HL-60 (cell line): ENCODE measurements at regions not wholly inside any gene's neighbourhood (a gene's known extent, or its start where the extent isn't known, plus 50 kb on each side); places are given as distances from the start of the nearest gene placed in this dataset.
"Not testable (repeated sequence)": the region's sequence is repeated elsewhere in the genome, so short reads cannot be mapped to it uniquely, and the experiment has no call there.

Experiments
- DNase-seq, 2 experiments: peaks; one replicate each; pipeline ENCODE4 v3.0.0-alpha.2; 2010 to 2020; ENCODE audit warnings: low read depth in 1 of 2, low spot score in 1 of 2
- H3K27ac ChIP-seq: fragments of 250-450 bp; sonication (Bioruptor Pico); replicated peaks from 2 replicates; pipeline ENCODE4 v1.5.1; 2020; ENCODE audit warnings: mild to moderate bottlenecking, moderate library complexity
- H3K27me3 ChIP-seq: fragments of 250-450 bp; sonication (Bioruptor Pico); 2 replicates; pipeline ENCODE4 v1.5.1; 2021; ENCODE audit warnings: mild to moderate bottlenecking, moderate library complexity; ENCODE audit not compliant: insufficient read depth, poor library complexity, severe bottlenecking
- H3K4me3 ChIP-seq: replicated peaks from 2 replicates; pipeline ENCODE4 v1.5.1; 2011; ENCODE audit warnings: mild to moderate bottlenecking, control low read depth, low read length; ENCODE audit not compliant: insufficient read depth
- GABPA ChIP-seq: IDR thresholded peaks from 2 replicates; pipeline ENCODE4 v1.6.1; 2012; ENCODE audit warnings: low read depth
- POLR2AphosphoS5 ChIP-seq: IDR thresholded peaks from 2 replicates; pipeline ENCODE4 v1.6.1; 2012; ENCODE audit warnings: low read depth
- SPI1 ChIP-seq: IDR thresholded peaks from 2 replicates; pipeline ENCODE4 v1.6.1; 2012; ENCODE audit warnings: low read depth, mild to moderate bottlenecking, borderline replicate concordance
- TF ChIP-seq, protein P1 (sequence below): IDR thresholded peaks from one replicate; pipeline ENCODE4 v1.5.1; 2011; ENCODE audit warnings: low read length, control low read depth, inconsistent platforms; ENCODE audit not compliant: insufficient read depth
- TF ChIP-seq, protein P2 (sequence below): IDR thresholded peaks from 2 replicates; pipeline ENCODE4 v1.6.1; 2012; ENCODE audit warnings: low read depth; ENCODE audit not compliant: insufficient replicate concordance

DNA sequence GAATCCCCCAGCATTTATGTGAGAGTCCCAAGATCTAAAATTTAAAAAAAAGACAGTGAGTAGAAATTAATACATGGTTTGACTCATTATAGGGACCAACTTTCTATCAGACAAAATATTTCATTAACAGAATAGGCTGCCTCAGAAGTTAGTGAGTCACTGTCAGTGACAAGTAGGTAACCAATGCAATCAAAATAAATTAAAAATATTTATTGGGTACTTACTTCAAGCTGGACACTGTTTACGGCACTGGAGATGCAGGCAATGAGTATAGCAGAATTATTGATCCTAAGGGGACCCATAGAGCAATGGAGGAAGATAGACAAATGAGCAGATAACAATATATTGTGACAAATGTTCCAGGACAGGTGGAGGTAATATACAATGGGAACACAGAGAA lies 135.6 kb upstream of the BCL6 start:
- Histone ChIP-seq H3K27ac (no peak overlapping the region), H3K4me3 (no peak overlapping the region), H3K27me3 (no peaks in the 10 kb centered on the region)
- no peak for DNase-seq
- TF ChIP-seq, protein P1, sequence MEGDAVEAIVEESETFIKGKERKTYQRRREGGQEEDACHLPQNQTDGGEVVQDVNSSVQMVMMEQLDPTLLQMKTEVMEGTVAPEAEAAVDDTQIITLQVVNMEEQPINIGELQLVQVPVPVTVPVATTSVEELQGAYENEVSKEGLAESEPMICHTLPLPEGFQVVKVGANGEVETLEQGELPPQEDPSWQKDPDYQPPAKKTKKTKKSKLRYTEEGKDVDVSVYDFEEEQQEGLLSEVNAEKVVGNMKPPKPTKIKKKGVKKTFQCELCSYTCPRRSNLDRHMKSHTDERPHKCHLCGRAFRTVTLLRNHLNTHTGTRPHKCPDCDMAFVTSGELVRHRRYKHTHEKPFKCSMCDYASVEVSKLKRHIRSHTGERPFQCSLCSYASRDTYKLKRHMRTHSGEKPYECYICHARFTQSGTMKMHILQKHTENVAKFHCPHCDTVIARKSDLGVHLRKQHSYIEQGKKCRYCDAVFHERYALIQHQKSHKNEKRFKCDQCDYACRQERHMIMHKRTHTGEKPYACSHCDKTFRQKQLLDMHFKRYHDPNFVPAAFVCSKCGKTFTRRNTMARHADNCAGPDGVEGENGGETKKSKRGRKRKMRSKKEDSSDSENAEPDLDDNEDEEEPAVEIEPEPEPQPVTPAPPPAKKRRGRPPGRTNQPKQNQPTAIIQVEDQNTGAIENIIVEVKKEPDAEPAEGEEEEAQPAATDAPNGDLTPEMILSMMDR: no peak
- TF ChIP-seq GABPA: no peak
- TF ChIP-seq, protein P2, sequence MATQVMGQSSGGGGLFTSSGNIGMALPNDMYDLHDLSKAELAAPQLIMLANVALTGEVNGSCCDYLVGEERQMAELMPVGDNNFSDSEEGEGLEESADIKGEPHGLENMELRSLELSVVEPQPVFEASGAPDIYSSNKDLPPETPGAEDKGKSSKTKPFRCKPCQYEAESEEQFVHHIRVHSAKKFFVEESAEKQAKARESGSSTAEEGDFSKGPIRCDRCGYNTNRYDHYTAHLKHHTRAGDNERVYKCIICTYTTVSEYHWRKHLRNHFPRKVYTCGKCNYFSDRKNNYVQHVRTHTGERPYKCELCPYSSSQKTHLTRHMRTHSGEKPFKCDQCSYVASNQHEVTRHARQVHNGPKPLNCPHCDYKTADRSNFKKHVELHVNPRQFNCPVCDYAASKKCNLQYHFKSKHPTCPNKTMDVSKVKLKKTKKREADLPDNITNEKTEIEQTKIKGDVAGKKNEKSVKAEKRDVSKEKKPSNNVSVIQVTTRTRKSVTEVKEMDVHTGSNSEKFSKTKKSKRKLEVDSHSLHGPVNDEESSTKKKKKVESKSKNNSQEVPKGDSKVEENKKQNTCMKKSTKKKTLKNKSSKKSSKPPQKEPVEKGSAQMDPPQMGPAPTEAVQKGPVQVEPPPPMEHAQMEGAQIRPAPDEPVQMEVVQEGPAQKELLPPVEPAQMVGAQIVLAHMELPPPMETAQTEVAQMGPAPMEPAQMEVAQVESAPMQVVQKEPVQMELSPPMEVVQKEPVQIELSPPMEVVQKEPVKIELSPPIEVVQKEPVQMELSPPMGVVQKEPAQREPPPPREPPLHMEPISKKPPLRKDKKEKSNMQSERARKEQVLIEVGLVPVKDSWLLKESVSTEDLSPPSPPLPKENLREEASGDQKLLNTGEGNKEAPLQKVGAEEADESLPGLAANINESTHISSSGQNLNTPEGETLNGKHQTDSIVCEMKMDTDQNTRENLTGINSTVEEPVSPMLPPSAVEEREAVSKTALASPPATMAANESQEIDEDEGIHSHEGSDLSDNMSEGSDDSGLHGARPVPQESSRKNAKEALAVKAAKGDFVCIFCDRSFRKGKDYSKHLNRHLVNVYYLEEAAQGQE: no peak
- no peak for TF ChIP-seq SPI1
- no peak for TF ChIP-seq POLR2AphosphoS5

DNA sequence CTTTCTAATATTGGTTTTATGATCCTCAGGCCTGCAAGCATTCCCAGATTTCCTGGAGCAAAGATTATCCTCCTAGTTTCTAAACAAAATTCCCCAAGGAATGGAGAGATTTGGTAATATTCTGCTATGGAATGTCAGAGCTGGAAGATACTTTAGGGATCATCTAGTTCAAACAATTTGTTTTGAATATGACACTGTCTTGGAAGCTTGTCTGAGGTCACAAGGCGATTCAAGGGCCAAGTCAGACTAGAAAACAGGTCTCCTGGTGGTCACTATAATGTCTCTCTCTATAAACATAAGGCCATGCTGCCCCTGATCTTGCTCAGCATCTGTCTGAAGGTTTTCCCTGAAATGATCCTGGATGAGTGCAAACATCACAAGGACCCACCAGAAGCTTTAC lies 143.4 kb upstream of the BCL6 start:
- TF ChIP-seq POLR2AphosphoS5: no peak
- TF ChIP-seq GABPA: no peak
- no peak for DNase-seq
- Histone ChIP-seq H3K27ac (no peak overlapping the region), H3K27me3 (no peaks in the 10 kb centered on the region), H3K4me3 (no peak overlapping the region)

DNA sequence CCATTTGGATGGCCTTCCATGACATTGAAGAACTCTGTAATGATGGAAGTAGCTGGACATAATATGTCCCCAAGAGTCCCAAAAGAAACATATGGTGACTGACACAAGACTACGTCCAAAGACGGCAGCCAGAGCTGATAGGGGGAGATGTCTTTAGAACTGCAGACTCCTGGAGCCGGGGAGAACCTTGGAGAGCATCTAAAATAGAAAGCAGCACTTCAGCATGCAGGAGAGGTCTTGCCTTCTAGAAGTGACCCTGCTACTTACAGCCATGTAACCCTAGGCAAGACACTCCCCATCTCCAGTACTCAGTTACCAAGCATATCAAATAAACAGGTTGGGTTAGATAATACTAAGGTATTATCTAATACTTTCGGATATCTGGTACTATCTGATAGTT lies 143.8 kb upstream of the BCL6 start:
- no peak overlapping the region for H3K4me3 ChIP-seq
- TF ChIP-seq, protein P2: no peak
- TF ChIP-seq SPI1 (no peak), POLR2AphosphoS5 (no peak), GABPA (no peak)
- TF ChIP-seq, protein P1: no peak
- no peaks in the 10 kb centered on the region for H3K27me3 ChIP-seq
- DNase-seq: no peak
- H3K27ac ChIP-seq: no peak overlapping the region

DNA sequence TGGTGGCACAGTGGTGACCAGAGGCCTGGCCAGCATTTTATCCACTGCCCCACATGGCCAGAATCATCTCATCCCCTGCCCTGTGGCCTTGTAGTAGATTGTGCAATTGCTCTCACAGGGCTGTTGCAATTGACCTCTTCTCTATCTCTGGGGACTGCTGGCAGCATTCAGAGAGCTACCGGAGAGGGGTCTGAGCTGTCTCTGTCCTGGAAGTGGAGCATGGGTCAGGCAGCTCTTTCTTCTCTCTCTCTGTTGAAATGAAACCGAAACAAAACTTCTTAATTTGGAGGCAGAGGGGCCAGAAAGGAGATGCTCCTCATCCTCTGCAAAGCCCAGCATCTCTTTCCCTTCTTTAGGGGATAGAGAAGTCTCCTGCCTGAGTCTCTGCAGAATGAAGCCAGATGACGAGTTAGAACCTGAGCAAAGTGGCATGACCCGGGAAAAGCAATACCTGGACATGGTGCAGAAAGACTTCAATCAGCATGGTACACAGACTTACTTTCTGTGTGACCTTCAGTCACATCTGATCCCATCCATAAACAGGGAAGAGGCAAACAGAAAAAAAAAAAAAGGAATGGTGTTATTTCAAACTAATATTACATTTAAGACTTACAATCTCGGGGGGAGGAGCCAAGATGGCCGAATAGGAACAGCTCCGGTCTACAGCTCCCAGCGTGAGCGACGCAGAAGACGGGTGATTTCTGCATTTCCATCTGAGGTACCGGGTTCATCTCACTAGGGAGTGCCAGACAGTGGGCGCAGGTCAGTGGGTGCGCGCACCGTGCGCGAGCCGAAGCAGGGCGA lies 144.5 kb upstream of the BCL6 start:
- no peak for TF ChIP-seq GABPA
- TF ChIP-seq, protein P2: no peak
- TF ChIP-seq, protein P1: no peak
- no peak for TF ChIP-seq POLR2AphosphoS5
- TF ChIP-seq SPI1: no peak
- Histone ChIP-seq H3K27ac (no peak overlapping the region), H3K27me3 (no peaks in the 10 kb centered on the region), H3K4me3 (no peak overlapping the region)
- DNase-seq: peak; percentile 42 to 45

DNA sequence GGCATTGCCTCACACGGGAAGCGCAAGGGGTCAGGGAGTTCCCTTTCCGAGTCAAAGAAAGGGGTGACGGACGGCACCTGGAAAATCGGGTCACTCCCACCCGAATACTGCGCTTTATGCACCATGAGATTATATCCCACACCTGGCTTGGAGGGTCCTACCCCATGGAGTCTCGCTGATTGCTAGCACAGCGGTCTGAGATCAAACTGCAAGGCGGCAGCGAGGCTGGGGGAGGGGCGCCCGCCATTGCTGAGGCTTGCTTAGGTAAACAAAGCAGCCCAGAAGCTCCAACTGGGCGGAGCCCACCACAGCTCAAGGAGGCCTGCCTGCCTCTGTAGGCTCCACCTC lies 145.1 kb upstream of the BCL6 start:
- not testable (repeated sequence) for H3K4me3 ChIP-seq, H3K27ac ChIP-seq, H3K27me3 ChIP-seq, DNase-seq
